ENCODE measurements at regions not wholly inside any gene's neighbourhood (a gene's known extent, or its start where the extent isn't known, plus 50 kb on each side); places are given as distances from the start of the nearest gene placed in this dataset.
A peak's percentile ranks its signal among the peaks of the same experiment; 100 is the strongest.

DNA sequence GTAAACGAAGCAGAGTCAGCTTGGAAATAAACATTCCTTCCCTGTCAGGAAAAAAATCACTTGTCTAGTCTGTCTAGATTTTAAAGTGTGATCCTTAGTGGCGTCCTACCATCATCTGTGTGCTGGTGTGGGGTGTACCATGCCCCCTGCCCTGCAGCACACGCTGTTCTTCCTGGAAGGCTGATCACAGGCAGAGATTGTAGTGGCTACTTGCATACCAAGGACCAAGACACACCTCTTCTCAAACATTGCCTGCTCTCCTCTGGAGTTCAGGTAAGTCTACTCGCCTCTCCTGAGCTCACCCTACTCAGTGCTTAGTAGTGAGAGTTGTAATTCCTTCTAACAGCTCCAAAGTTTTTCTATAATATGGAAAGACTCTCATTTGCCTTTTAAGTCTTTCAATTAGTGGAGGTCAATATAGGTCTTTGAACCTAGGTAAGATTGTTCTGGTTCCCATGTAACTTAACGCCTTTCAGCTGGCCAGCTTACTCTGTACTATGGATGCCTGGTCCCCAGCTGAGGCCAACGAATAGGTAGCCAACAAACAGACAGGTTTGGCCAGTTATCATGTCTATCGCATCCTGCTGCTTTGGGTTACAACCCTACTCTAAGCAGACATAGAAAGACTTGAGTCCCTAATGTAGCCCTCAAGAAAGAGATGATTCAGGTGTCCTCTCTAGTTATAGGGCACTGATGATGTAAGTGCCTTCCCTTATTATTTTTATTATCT is 55.4 kb downstream of the XCL1 start:
- TF ChIP-seq NFIC (IDR thresholded peaks at IDR 0.05): no peak
- TF ChIP-seq EP300 (IDR thresholded peaks at IDR 0.05; ENCODE audit: borderline replicate concordance): no peak

DNA sequence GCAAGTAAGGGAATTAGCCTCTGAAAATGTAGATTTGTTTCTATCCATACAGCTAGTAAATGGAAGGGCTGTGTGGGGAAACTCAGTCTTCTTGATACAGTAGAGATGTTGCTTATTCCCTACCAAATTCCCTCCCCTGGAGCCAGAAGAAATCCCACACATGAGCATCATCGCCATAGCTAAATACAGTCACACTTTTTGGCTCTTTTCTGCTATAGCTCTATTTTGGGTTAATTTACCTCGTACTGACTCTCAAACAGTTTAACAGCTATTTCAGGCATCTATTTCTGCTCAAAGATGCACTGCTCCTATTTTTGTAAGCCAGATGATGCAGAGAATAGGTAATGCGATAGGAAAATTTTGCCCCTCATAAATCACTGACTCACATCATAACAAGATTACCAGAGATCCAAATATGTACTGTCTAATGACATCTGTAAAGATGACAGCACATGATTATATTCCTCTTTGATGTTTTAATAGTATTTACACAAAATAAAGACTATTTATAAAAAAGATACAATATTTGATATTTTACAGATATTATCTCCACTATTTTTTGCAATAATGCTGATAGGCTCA is 58.6 kb downstream of the XCL1 start:
- TF ChIP-seq, protein P1, sequence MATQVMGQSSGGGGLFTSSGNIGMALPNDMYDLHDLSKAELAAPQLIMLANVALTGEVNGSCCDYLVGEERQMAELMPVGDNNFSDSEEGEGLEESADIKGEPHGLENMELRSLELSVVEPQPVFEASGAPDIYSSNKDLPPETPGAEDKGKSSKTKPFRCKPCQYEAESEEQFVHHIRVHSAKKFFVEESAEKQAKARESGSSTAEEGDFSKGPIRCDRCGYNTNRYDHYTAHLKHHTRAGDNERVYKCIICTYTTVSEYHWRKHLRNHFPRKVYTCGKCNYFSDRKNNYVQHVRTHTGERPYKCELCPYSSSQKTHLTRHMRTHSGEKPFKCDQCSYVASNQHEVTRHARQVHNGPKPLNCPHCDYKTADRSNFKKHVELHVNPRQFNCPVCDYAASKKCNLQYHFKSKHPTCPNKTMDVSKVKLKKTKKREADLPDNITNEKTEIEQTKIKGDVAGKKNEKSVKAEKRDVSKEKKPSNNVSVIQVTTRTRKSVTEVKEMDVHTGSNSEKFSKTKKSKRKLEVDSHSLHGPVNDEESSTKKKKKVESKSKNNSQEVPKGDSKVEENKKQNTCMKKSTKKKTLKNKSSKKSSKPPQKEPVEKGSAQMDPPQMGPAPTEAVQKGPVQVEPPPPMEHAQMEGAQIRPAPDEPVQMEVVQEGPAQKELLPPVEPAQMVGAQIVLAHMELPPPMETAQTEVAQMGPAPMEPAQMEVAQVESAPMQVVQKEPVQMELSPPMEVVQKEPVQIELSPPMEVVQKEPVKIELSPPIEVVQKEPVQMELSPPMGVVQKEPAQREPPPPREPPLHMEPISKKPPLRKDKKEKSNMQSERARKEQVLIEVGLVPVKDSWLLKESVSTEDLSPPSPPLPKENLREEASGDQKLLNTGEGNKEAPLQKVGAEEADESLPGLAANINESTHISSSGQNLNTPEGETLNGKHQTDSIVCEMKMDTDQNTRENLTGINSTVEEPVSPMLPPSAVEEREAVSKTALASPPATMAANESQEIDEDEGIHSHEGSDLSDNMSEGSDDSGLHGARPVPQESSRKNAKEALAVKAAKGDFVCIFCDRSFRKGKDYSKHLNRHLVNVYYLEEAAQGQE (IDR thresholded peaks at IDR 0.05; ENCODE audit: low read depth): no peak
- TF ChIP-seq, protein P2, sequence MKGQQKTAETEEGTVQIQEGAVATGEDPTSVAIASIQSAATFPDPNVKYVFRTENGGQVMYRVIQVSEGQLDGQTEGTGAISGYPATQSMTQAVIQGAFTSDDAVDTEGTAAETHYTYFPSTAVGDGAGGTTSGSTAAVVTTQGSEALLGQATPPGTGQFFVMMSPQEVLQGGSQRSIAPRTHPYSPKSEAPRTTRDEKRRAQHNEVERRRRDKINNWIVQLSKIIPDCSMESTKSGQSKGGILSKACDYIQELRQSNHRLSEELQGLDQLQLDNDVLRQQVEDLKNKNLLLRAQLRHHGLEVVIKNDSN (IDR thresholded peaks at IDR 0.05): no peak
- no peak for TF ChIP-seq TEAD4 (IDR thresholded peaks at IDR 0.05)
- TF ChIP-seq FOXM1 (IDR thresholded peaks at IDR 0.05; ENCODE audit: borderline replicate concordance, low read depth): no peak

DNA sequence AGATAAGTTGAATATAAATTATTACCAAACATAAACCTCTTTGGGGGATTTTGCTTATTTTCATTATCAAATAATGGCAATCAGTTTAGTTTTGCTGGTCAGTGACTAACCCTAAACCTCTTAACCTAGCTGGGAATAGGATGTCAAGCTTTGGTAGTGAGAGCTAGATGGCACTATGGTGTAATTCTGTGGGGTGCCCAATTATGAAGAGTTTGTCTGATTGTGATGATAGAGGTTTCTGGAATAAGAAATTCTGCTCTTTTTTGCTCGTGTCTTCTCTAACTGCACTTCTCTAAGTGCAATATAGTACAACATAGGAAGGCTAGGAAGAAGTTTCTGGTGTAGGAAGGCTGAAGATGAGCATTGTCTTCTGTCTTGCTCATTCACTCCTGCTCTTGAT is 59.8 kb downstream of the XCL1 start:
- TF ChIP-seq FOXM1 (IDR thresholded peaks at IDR 0.05; ENCODE audit: borderline replicate concordance, low read depth) (no peak), RAD21 (IDR thresholded peaks at IDR 0.05; ENCODE audit: low read depth) (peak; percentile 23; the same call in 1 of the 2 replicates)

DNA sequence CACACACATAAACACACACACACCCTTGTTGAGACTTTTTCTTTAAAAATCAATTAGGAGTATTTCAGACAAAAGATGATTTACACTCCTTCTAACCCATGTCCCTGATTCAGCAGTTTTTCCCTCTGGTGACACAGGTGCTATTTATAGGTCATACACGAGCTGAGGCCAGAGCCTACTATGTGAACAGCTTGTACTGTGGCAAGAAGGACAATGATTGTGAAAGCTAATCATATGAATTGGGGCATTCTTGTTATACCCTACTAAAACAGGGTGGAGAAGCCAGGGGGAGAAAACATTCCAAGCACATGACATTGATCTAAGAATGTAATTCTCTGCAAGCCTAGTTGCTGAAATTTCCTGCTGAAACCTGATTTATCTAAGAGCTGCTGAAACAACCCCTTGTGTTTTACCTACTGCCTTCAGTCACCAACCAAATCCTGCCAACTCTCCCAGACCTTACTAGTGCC is 60.3 kb downstream of the XCL1 start:
- TF ChIP-seq, protein P2 (IDR thresholded peaks at IDR 0.05): no peak
- TF ChIP-seq EGR1 (IDR thresholded peaks at IDR 0.05) (no peak), ZBTB7A (IDR thresholded peaks at IDR 0.05; ENCODE audit: low read depth) (no peak), RAD21 (IDR thresholded peaks at IDR 0.05; ENCODE audit: low read depth) (no peak), TAF1 (IDR thresholded peaks at IDR 0.05; ENCODE audit: low read depth) (no peak), YY1 (IDR thresholded peaks at IDR 0.05; ENCODE audit: low read depth) (no peak), CEBPB (IDR thresholded peaks at IDR 0.05) (no peak), NFIC (IDR thresholded peaks at IDR 0.05) (no peak), TEAD4 (IDR thresholded peaks at IDR 0.05) (no peak), EP300 (IDR thresholded peaks at IDR 0.05; ENCODE audit: borderline replicate concordance) (no peak), CREB1 (IDR thresholded peaks at IDR 0.05; ENCODE audit: low read depth) (no peak), TCF12 (IDR thresholded peaks at IDR 0.05; ENCODE audit: low read depth) (no peak), FOXM1 (IDR thresholded peaks at IDR 0.05; ENCODE audit: borderline replicate concordance, low read depth) (no peak)
- TF ChIP-seq, protein P3, sequence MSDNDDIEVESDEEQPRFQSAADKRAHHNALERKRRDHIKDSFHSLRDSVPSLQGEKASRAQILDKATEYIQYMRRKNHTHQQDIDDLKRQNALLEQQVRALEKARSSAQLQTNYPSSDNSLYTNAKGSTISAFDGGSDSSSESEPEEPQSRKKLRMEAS (IDR thresholded peaks at IDR 0.05): no peak
- TF ChIP-seq, protein P1 (IDR thresholded peaks at IDR 0.05; ENCODE audit: low read depth): no peak

DNA sequence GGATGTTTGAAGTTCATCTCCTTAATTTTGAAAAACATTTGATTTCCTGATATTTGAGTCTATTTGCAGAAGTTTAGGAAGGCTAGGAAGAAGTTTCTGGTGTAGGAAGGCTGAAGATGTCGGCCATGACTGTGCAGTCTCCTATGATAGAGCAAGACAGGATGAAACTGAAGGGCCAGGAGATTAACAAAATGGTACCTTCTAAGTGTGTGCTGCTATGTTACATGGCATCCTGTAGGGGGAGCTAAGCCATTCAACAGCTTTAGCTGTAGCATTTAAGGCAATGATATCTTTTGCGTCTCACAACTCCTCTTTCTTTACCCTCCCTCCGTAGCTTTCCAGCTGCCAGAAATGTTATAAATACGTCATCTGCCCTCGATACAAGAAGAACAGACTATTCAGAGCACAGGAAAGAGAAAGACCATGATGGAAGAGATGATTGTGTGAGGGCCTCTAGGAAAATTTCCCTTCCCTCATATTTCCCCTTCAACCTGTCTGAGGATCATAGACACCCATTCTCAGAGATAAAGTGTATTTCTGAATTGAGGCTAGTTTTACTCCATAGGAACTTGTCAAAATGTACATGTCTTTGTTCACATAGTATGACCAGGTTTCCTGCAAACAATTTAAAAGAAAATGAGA is 61.1 kb downstream of the XCL1 start:
- TF ChIP-seq TAF1 (IDR thresholded peaks at IDR 0.05; ENCODE audit: low read depth) (no peak), RAD21 (IDR thresholded peaks at IDR 0.05; ENCODE audit: low read depth) (peak; percentile 58)

DNA sequence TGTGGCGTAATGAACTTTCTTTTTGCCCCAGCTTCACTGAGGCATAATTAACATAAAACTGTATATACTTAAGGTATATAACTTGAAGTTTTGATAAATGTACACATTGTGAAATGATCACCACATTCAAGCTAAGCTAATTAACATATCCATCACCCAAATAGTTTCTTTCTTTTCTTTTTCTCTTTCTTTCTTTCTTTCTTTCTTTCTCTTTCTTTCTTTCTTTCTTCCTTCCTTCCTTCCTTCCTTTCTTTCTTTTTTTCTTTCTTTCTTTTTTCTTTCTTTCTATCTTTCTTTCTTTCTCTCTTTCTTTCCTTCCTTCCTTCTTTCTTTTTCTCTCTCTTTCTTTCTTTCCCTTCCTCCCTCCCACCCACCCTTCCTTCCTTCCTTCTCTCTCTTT is 62.5 kb downstream of the XCL1 start:
- TF ChIP-seq, protein P2 (IDR thresholded peaks at IDR 0.05): no peak
- TF ChIP-seq EGR1 (IDR thresholded peaks at IDR 0.05) (no peak), ZBTB7A (IDR thresholded peaks at IDR 0.05; ENCODE audit: low read depth) (no peak), RAD21 (IDR thresholded peaks at IDR 0.05; ENCODE audit: low read depth) (no peak), CEBPB (IDR thresholded peaks at IDR 0.05) (no peak), TCF12 (IDR thresholded peaks at IDR 0.05; ENCODE audit: low read depth) (no peak), TEAD4 (IDR thresholded peaks at IDR 0.05) (no peak), NFIC (IDR thresholded peaks at IDR 0.05) (no peak)
- TF ChIP-seq, protein P3 (IDR thresholded peaks at IDR 0.05): no peak

All from Ishikawa (cell line).